WTC11 (cell line): ENCODE measurements at regions not wholly inside any gene's neighbourhood (a gene's known extent, or its start where the extent isn't known, plus 50 kb on each side); places are given as distances from the start of the nearest gene placed in this dataset.
A peak's percentile ranks its signal among the peaks of the same experiment; 100 is the strongest.

ENCODE experiments used
- ATAC-seq: fragments of 200-7000 bp; cut with Tn5 transposase; 2 replicates; pipeline ENCODE4 v1.10.0; 2021; ENCODE audit warnings: mild to moderate bottlenecking, moderate library complexity
- CTCF ChIA-PET: fragments of 300-600 bp; sonication (Branson Sonifier 250); formaldehyde crosslinking; loops from one replicate; lab custom pipeline; 2021; ENCODE audit warnings: antibody characterized with exemption; lab: Charles Lee
- POLR2A ChIA-PET: fragments of 350-600 bp; sonication (Branson Sonifier 250); formaldehyde crosslinking; loops from one replicate; lab custom pipeline; 2021; ENCODE audit warnings: antibody characterized with exemption; lab: Charles Lee
- DNase-seq: peaks from one replicate; pipeline ENCODE4 v3.0.0; 2021; ENCODE audit warnings: low spot score
- H3K27ac Mint-ChIP-seq: 2 replicates; pipeline ENCODE4 v1.8.0; 2021; ENCODE audit warnings: mixed read lengths
- H3K27me3 Mint-ChIP-seq: 2 replicates; pipeline ENCODE4 v1.8.0; 2021; ENCODE audit warnings: low read depth, mild to moderate bottlenecking, moderate library complexity, mixed read lengths
- H3K36me3 Mint-ChIP-seq: 2 replicates; pipeline ENCODE4 v1.8.0; 2021; ENCODE audit warnings: mixed read lengths
- H3K4me1 Mint-ChIP-seq: 2 replicates; pipeline ENCODE4 v1.8.0; 2022; ENCODE audit warnings: mixed read lengths
- H3K4me3 Mint-ChIP-seq: 2 replicates; pipeline ENCODE4 v1.8.0; 2021; ENCODE audit warnings: mild to moderate bottlenecking, moderate library complexity, mixed read lengths
- H3K9me3 Mint-ChIP-seq: 2 replicates; pipeline ENCODE4 v1.8.0; 2021; ENCODE audit warnings: mixed read lengths
- ATF6 ChIP-seq: sonication (generic); formaldehyde crosslinking; IDR thresholded peaks from 2 replicates; pipeline ENCODE4 v1.8.1; 2023; ENCODE audit warnings: mild to moderate bottlenecking, missing genetic modification reagents
- FOXJ3 ChIP-seq: sonication (generic); formaldehyde crosslinking; IDR thresholded peaks from 2 replicates; pipeline ENCODE4 v1.9.0; 2021; ENCODE audit warnings: missing genetic modification reagents, mild to moderate bottlenecking, borderline replicate concordance
- FOXP1 ChIP-seq: sonication (generic); formaldehyde crosslinking; IDR thresholded peaks from 2 replicates; pipeline ENCODE4 v1.8.0; 2022; ENCODE audit warnings: missing genetic modification reagents, mild to moderate bottlenecking, moderate library complexity, borderline replicate concordance
- JUN ChIP-seq: sonication (generic); formaldehyde crosslinking; IDR thresholded peaks from 2 replicates; pipeline ENCODE4 v1.8.0; 2023; ENCODE audit warnings: mild to moderate bottlenecking, missing genetic modification reagents
- MYBL2 ChIP-seq: sonication (generic); formaldehyde crosslinking; IDR thresholded peaks from 2 replicates; pipeline ENCODE4 v1.8.1; 2023; ENCODE audit warnings: mild to moderate bottlenecking, moderate library complexity, missing genetic modification reagents
- NFYB ChIP-seq: sonication (generic); formaldehyde crosslinking; conservative IDR thresholded peaks from 2 replicates; pipeline ENCODE4 v1.8.0; 2022; ENCODE audit warnings: low read depth, missing genetic modification reagents
- NR1H2 ChIP-seq: sonication (generic); formaldehyde crosslinking; IDR thresholded peaks from 2 replicates; pipeline ENCODE4 v1.9.0; 2021; ENCODE audit warnings: mild to moderate bottlenecking, moderate library complexity, missing genetic modification reagents
- SP1 ChIP-seq: sonication (generic); formaldehyde crosslinking; conservative IDR thresholded peaks from 2 replicates; pipeline ENCODE4 v1.8.1; 2022; ENCODE audit warnings: missing genetic modification reagents
- TEAD4 ChIP-seq: sonication (generic); formaldehyde crosslinking; IDR thresholded peaks from 2 replicates; pipeline ENCODE4 v1.8.0; 2022; ENCODE audit warnings: mild to moderate bottlenecking, missing genetic modification reagents
- ZNF138 ChIP-seq: sonication (generic); formaldehyde crosslinking; conservative IDR thresholded peaks from 2 replicates; pipeline ENCODE4 v1.8.1; 2022; ENCODE audit warnings: mild to moderate bottlenecking, moderate library complexity, missing genetic modification reagents
- ZNF396 ChIP-seq: fragments of 250-450 bp; sonication (Bioruptor Pico); IDR thresholded peaks from 2 replicates; pipeline ENCODE4 v1.8.0; 2021; ENCODE audit warnings: mild to moderate bottlenecking, moderate library complexity, borderline replicate concordance
- ZNF416 ChIP-seq: fragments of 250-450 bp; sonication (Bioruptor Pico); IDR thresholded peaks from 2 replicates; pipeline ENCODE4 v1.9.0; 2021; ENCODE audit warnings: mild to moderate bottlenecking, inconsistent platforms
- TF ChIP-seq, protein P1 (sequence below): sonication (generic); formaldehyde crosslinking; IDR thresholded peaks from 2 replicates; pipeline ENCODE4 v1.8.0; 2022; ENCODE audit warnings: missing genetic modification reagents
- TF ChIP-seq, protein P2 (sequence below): sonication (generic); formaldehyde crosslinking; IDR thresholded peaks from 2 replicates; pipeline ENCODE4 v1.8.0; 2023; ENCODE audit warnings: mild to moderate bottlenecking, missing genetic modification reagents

- TF ChIP-seq SP1 (CRISPR knock-in tag) (no peak), NR1H2 (CRISPR knock-in tag) (no peak), JUN (no peak)
- no peaks in the 10 kb centered on the region for H3K27me3 Mint-ChIP-seq
- ChIA-PET CTCF (no interaction called here), POLR2A (no interaction called here)
- ATAC-seq: no peak
- peaks cover 12% of the 10 kb centered on the region for H3K9me3 Mint-ChIP-seq
- H3K27ac Mint-ChIP-seq: no peak overlapping the region
- peaks cover 2% of the 10 kb centered on the region for H3K36me3 Mint-ChIP-seq
- no peak overlapping the region for H3K4me3 Mint-ChIP-seq
- DNase-seq: no peak
- H3K4me1 Mint-ChIP-seq: no peaks in the 10 kb centered on the region
Measured at GRCh38 chr20:4441871-4442270, 192.8 kb upstream of the ADRA1D start.

- POLR2A ChIA-PET: no interaction called here
- Mint-ChIP-seq H3K27ac (no peak overlapping the region), H3K27me3 (no peaks in the 10 kb centered on the region), H3K36me3 (no peaks in the 10 kb centered on the region), H3K9me3 (peaks cover 9% of the 10 kb centered on the region; the same call in 1 of the 2 replicates), H3K4me3 (no peak overlapping the region), H3K4me1 (no peaks in the 10 kb centered on the region)
- DNase-seq (no peak), ATAC-seq (no peak)
- TF ChIP-seq ZNF138 (no peak), FOXJ3 (CRISPR knock-in tag) (no peak), ZNF416 (CRISPR knock-in tag) (no peak), MYBL2 (no peak), ATF6 (CRISPR knock-in tag) (no peak), NFYB (CRISPR knock-in tag) (no peak), ZNF396 (no peak), TEAD4 (CRISPR knock-in tag) (no peak)
- TF ChIP-seq, protein P1, sequence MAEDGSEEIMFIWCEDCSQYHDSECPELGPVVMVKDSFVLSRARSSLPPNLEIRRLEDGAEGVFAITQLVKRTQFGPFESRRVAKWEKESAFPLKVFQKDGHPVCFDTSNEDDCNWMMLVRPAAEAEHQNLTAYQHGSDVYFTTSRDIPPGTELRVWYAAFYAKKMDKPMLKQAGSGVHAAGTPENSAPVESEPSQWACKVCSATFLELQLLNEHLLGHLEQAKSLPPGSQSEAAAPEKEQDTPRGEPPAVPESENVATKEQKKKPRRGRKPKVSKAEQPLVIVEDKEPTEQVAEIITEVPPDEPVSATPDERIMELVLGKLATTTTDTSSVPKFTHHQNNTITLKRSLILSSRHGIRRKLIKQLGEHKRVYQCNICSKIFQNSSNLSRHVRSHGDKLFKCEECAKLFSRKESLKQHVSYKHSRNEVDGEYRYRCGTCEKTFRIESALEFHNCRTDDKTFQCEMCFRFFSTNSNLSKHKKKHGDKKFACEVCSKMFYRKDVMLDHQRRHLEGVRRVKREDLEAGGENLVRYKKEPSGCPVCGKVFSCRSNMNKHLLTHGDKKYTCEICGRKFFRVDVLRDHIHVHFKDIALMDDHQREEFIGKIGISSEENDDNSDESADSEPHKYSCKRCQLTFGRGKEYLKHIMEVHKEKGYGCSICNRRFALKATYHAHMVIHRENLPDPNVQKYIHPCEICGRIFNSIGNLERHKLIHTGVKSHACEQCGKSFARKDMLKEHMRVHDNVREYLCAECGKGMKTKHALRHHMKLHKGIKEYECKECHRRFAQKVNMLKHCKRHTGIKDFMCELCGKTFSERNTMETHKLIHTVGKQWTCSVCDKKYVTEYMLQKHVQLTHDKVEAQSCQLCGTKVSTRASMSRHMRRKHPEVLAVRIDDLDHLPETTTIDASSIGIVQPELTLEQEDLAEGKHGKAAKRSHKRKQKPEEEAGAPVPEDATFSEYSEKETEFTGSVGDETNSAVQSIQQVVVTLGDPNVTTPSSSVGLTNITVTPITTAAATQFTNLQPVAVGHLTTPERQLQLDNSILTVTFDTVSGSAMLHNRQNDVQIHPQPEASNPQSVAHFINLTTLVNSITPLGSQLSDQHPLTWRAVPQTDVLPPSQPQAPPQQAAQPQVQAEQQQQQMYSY (CRISPR knock-in tag): no peak
- CTCF ChIA-PET: no interaction called here
Measured at GRCh38 chr20:4441191-4441590, 192.1 kb upstream of the ADRA1D start.

- ChIA-PET POLR2A (no interaction called here), CTCF (no interaction called here)
- Mint-ChIP-seq H3K36me3 (no peaks in the 10 kb centered on the region), H3K27ac (no peak overlapping the region), H3K27me3 (no peaks in the 10 kb centered on the region), H3K4me3 (no peak overlapping the region), H3K9me3 (peaks cover under 1% of the 10 kb centered on the region; the same call in 1 of the 2 replicates), H3K4me1 (no peaks in the 10 kb centered on the region)
- DNase-seq (no peak), ATAC-seq (peak; percentile 34; the same call in 1 of the 2 replicates)
- TF ChIP-seq, protein P2, sequence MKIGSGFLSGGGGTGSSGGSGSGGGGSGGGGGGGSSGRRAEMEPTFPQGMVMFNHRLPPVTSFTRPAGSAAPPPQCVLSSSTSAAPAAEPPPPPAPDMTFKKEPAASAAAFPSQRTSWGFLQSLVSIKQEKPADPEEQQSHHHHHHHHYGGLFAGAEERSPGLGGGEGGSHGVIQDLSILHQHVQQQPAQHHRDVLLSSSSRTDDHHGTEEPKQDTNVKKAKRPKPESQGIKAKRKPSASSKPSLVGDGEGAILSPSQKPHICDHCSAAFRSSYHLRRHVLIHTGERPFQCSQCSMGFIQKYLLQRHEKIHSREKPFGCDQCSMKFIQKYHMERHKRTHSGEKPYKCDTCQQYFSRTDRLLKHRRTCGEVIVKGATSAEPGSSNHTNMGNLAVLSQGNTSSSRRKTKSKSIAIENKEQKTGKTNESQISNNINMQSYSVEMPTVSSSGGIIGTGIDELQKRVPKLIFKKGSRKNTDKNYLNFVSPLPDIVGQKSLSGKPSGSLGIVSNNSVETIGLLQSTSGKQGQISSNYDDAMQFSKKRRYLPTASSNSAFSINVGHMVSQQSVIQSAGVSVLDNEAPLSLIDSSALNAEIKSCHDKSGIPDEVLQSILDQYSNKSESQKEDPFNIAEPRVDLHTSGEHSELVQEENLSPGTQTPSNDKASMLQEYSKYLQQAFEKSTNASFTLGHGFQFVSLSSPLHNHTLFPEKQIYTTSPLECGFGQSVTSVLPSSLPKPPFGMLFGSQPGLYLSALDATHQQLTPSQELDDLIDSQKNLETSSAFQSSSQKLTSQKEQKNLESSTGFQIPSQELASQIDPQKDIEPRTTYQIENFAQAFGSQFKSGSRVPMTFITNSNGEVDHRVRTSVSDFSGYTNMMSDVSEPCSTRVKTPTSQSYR (CRISPR knock-in tag): no peak
- TF ChIP-seq FOXP1 (CRISPR knock-in tag): no peak
Measured at GRCh38 chr20:4439461-4439860, 190.4 kb upstream of the ADRA1D start.
